Osteoblast (primary cell): ENCODE measurements at regions not wholly inside any gene's neighbourhood (a gene's known extent, or its start where the extent isn't known, plus 50 kb on each side); places are given as distances from the start of the nearest gene placed in this dataset.

Experiments
- DNase-seq: peaks from one replicate; pipeline ENCODE4 v3.0.0; 2011; ENCODE audit warnings: low spot score, mixed read lengths; ENCODE audit not compliant: insufficient read length; ENCODE audit errors: missing footprints
- H2AFZ ChIP-seq: 2 replicates; pipeline ENCODE4 v1.6.0; 2011; ENCODE audit warnings: mild to moderate bottlenecking, low read length
- H3K27ac ChIP-seq: 2 replicates; pipeline ENCODE4 v1.5.1; 2011; ENCODE audit warnings: mild to moderate bottlenecking, low read depth, low read length, moderate library complexity
- H3K27me3 ChIP-seq: 2 replicates; pipeline ENCODE4 v1.6.0; 2012; ENCODE audit warnings: mild to moderate bottlenecking, control low read depth, inconsistent platforms, low read length, moderate library complexity; ENCODE audit not compliant: insufficient read depth
- H3K36me3 ChIP-seq: 2 replicates; pipeline ENCODE4 v1.5.1; 2011; ENCODE audit warnings: mild to moderate bottlenecking, low read length, control low read depth, moderate library complexity; ENCODE audit not compliant: insufficient read depth
- H3K4me1 ChIP-seq: 2 replicates; pipeline ENCODE4 v1.5.1; 2011; ENCODE audit warnings: mild to moderate bottlenecking, low read length, control low read depth, moderate library complexity; ENCODE audit not compliant: insufficient read depth
- H3K4me2 ChIP-seq: 2 replicates; pipeline ENCODE4 v1.6.0; 2011; ENCODE audit warnings: mild to moderate bottlenecking, low read length; ENCODE audit not compliant: insufficient read depth
- H3K4me3 ChIP-seq: fragments of 200-600 bp; sonication (generic); 3 replicates; pipeline ENCODE4 v1.5.1; 2012; ENCODE audit warnings: mild to moderate bottlenecking, low read length, inconsistent platforms; ENCODE audit not compliant: insufficient read depth
- H3K79me2 ChIP-seq: 2 replicates; pipeline ENCODE4 v1.6.0; 2012; ENCODE audit warnings: mild to moderate bottlenecking, low read length, control low read depth, inconsistent platforms; ENCODE audit not compliant: insufficient read depth
- H3K9me3 ChIP-seq: 2 replicates; pipeline ENCODE4 v1.5.1; 2011; ENCODE audit warnings: low read depth, low read length, control low read depth
- H4K20me1 ChIP-seq: 2 replicates; pipeline ENCODE4 v1.6.0; 2012; ENCODE audit warnings: mild to moderate bottlenecking, low read length, control low read depth; ENCODE audit not compliant: insufficient read depth
- TF ChIP-seq, protein P1 (sequence below): IDR thresholded peaks from 2 replicates; pipeline ENCODE4 v1.5.1; 2011; ENCODE audit warnings: mild to moderate bottlenecking, low read depth, low read length, moderate library complexity; ENCODE audit errors: extremely low read depth

GRCh38 chr5:3029396-3029795 lies 277.9 kb upstream of the IRX2 start:
- H3K4me1 ChIP-seq: no peaks in the 10 kb centered on the region
- no peaks in the 10 kb centered on the region for H3K9me3 ChIP-seq
- DNase-seq: no peak

DNA sequence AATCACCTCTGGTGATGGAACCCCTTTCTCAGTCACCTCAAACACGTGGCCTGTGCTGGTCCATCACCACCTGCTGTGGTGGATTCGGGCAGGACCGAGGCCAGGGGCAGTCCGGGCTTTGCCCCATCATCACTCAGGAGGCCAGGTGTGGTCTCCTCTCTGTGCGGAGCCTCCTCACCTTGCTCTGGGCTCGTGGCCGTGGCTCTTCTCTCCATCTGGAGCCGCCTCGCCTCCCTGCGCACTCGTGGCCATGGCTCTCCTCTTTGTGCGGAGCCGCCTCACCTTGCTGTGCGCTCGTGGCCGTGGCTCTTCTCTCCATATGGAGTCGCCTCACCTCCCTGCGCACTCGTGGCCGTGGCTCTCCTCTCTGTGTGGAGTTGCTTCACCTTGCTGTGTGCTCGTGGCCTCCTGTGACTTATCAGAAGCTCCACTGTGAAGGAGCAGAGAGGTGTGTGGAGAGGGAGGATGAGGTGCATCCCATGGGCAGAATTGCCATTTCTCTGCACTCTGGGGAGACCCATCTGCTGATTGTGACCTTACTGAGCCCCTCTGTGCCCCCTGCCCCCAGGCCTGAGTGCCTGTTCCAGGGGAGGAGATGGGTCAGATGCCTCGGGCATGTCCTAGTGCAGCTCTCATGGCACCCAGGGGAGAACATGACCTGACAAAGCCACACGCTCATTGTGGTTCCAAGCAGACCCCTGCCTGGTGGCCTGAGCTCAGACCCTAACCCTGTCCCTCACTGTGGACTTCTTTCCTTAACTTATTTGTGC lies 276.6 kb upstream of the IRX2 start:
- Histone ChIP-seq H3K36me3 (no peaks in the 10 kb centered on the region), H3K9me3 (no peaks in the 10 kb centered on the region), H3K79me2 (no peaks in the 10 kb centered on the region), H3K4me2 (no peak overlapping the region), H2AFZ (no peak overlapping the region), H3K4me3 (no peak overlapping the region), H3K27me3 (no peaks in the 10 kb centered on the region), H3K4me1 (no peaks in the 10 kb centered on the region), H3K27ac (no peak overlapping the region), H4K20me1 (no peaks in the 10 kb centered on the region)
- TF ChIP-seq, protein P1, sequence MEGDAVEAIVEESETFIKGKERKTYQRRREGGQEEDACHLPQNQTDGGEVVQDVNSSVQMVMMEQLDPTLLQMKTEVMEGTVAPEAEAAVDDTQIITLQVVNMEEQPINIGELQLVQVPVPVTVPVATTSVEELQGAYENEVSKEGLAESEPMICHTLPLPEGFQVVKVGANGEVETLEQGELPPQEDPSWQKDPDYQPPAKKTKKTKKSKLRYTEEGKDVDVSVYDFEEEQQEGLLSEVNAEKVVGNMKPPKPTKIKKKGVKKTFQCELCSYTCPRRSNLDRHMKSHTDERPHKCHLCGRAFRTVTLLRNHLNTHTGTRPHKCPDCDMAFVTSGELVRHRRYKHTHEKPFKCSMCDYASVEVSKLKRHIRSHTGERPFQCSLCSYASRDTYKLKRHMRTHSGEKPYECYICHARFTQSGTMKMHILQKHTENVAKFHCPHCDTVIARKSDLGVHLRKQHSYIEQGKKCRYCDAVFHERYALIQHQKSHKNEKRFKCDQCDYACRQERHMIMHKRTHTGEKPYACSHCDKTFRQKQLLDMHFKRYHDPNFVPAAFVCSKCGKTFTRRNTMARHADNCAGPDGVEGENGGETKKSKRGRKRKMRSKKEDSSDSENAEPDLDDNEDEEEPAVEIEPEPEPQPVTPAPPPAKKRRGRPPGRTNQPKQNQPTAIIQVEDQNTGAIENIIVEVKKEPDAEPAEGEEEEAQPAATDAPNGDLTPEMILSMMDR: no peak
- DNase-seq: no peak

More at GRCh38 chr5:3029396-3029795, 277.9 kb upstream of the IRX2 start:
- Histone ChIP-seq H4K20me1 (no peaks in the 10 kb centered on the region), H2AFZ (no peak overlapping the region), H3K4me3 (no peak overlapping the region), H3K36me3 (no peaks in the 10 kb centered on the region), H3K4me2 (no peak overlapping the region), H3K79me2 (no peaks in the 10 kb centered on the region), H3K27ac (no peak overlapping the region), H3K27me3 (no peaks in the 10 kb centered on the region)
- TF ChIP-seq, protein P1: no peak

- DNase-seq: no peak
- no peaks in the 10 kb centered on the region for H4K20me1 ChIP-seq
- no peak overlapping the region for H3K4me2 ChIP-seq
- no peak overlapping the region for H3K4me3 ChIP-seq
- no peaks in the 10 kb centered on the region for H3K4me1 ChIP-seq
- TF ChIP-seq, protein P1: no peak
- no peak overlapping the region for H2AFZ ChIP-seq
- no peak overlapping the region for H3K27ac ChIP-seq
- H3K79me2 ChIP-seq: no peaks in the 10 kb centered on the region
- H3K36me3 ChIP-seq: no peaks in the 10 kb centered on the region
- no peaks in the 10 kb centered on the region for H3K9me3 ChIP-seq
- no peaks in the 10 kb centered on the region for H3K27me3 ChIP-seq
These were observed 275.8 kb upstream of the IRX2 start for GRCh38 chr5:3027185-3027865.

GRCh38 chr5:3026651-3027050 lies 275.2 kb upstream of the IRX2 start:
- no peaks in the 10 kb centered on the region for H3K36me3 ChIP-seq
- TF ChIP-seq, protein P1: no peak
- H3K4me2 ChIP-seq: no peak overlapping the region
- H4K20me1 ChIP-seq: no peaks in the 10 kb centered on the region
- H3K4me1 ChIP-seq: no peaks in the 10 kb centered on the region
- H3K79me2 ChIP-seq: no peaks in the 10 kb centered on the region
- no peak overlapping the region for H3K4me3 ChIP-seq
- H3K9me3 ChIP-seq: no peaks in the 10 kb centered on the region
- no peak overlapping the region for H2AFZ ChIP-seq
- DNase-seq: no peak
- H3K27me3 ChIP-seq: no peaks in the 10 kb centered on the region
- no peak overlapping the region for H3K27ac ChIP-seq
